Ascending aorta (tissue), 2 donors: ENCODE measurements at regions not wholly inside any gene's neighbourhood (a gene's known extent, or its start where the extent isn't known, plus 50 kb on each side); places are given as distances from the start of the nearest gene placed in this dataset.

Experiments
- DNase-seq, 2 donors: peaks; one replicate each; pipeline ENCODE4 v3.0.0-alpha.2; 2019; ENCODE audit warnings: low spot score in 2 of 2
- H3K27ac ChIP-seq, 2 donors: fragments of 200-600 bp; sonication (generic); one replicate each; pipeline ENCODE4 v1.5.1; 2016 to 2017; ENCODE audit warnings: mild to moderate bottlenecking in 1 of 2
- H3K27me3 ChIP-seq: fragments of 200-600 bp; sonication (generic); one replicate; pipeline ENCODE4 v1.5.1; 2017
- H3K36me3 ChIP-seq, 2 donors: fragments of 200-600 bp; sonication (generic); one replicate each; pipeline ENCODE4 v1.5.1; 2016
- H3K4me1 ChIP-seq, 2 donors: fragments of 200-600 bp; sonication (generic); one replicate each; pipeline ENCODE4 v1.5.1; 2016 to 2017; ENCODE audit warnings: mild to moderate bottlenecking in 1 of 2
- H3K4me3 ChIP-seq, 2 donors: fragments of 200-600 bp; sonication (generic); one replicate each; pipeline ENCODE4 v1.5.1; 2016 to 2017; ENCODE audit warnings: mild to moderate bottlenecking in 1 of 2
- H3K9me3 ChIP-seq, 2 donors: fragments of 200-600 bp; sonication (generic); one replicate each; pipeline ENCODE4 v1.5.1; 2016
- CTCF ChIP-seq, 3 experiments: fragments of 200-600 bp in 2 of 3; fragments of 450-650 bp in 1 of 3; sonication (generic) in 2 of 3; IDR thresholded peaks; one replicate each; pipeline ENCODE4 v1.5.1; 2016 to 2019; ENCODE audit warnings: antibody characterized with exemption in 3 of 3, mild to moderate bottlenecking in 1 of 3, moderate library complexity in 1 of 3
- intact Hi-C: fragments of 100-400 bp; cut with DNase I; formaldehyde crosslinking; loops from one replicate; pipeline ENCODE4 v1.15.1; 2023

- Histone ChIP-seq H3K36me3 (no peaks in the 10 kb centered on the region), H3K4me1 (no peaks in the 10 kb centered on the region), H3K27me3 (no peaks in the 10 kb centered on the region), H3K4me3 (no peak overlapping the region), H3K9me3 (no peaks in the 10 kb centered on the region), H3K27ac (no peak overlapping the region)
- TF ChIP-seq CTCF (IDR thresholded peaks at IDR 0.05) = no peak
- DNase-seq = no peak
- intact Hi-C loops = no loop called here
Measured at GRCh38 chr11:69394234-69394868, 87.1 kb upstream of the LINC01488 start.

GRCh38 chr11:69394869-69395246 lies 86.6 kb upstream of the LINC01488 start:
- Histone ChIP-seq H3K27ac (no peak overlapping the region), H3K9me3 (no peaks in the 10 kb centered on the region), H3K36me3 (no peaks in the 10 kb centered on the region), H3K4me1 (no peaks in the 10 kb centered on the region), H3K27me3 (no peaks in the 10 kb centered on the region), H3K4me3 (no peak overlapping the region)
- intact Hi-C loops = no loop called here
- no peak for TF ChIP-seq CTCF (IDR thresholded peaks at IDR 0.05)
- no peak for DNase-seq

GRCh38 chr11:69395287-69395686 lies 86.2 kb upstream of the LINC01488 start:
- intact Hi-C loops = no loop called here
- no peak for TF ChIP-seq CTCF (IDR thresholded peaks at IDR 0.05)
- H3K27me3 ChIP-seq = no peaks in the 10 kb centered on the region
- H3K27ac ChIP-seq = no peak overlapping the region
- no peak for DNase-seq
- no peaks in the 10 kb centered on the region for H3K36me3 ChIP-seq
- H3K4me3 ChIP-seq = no peak overlapping the region
- H3K4me1 ChIP-seq = no peaks in the 10 kb centered on the region
- H3K9me3 ChIP-seq = no peaks in the 10 kb centered on the region

- no peak for TF ChIP-seq CTCF (IDR thresholded peaks at IDR 0.05)
- Histone ChIP-seq H3K27me3 (no peaks in the 10 kb centered on the region), H3K4me1 (no peaks in the 10 kb centered on the region), H3K36me3 (no peaks in the 10 kb centered on the region), H3K27ac (no peak overlapping the region), H3K9me3 (no peaks in the 10 kb centered on the region), H3K4me3 (no peak overlapping the region)
- intact Hi-C loops = no loop called here
- no peak for DNase-seq
Measured at GRCh38 chr11:69396051-69396947, 85.2 kb upstream of the LINC01488 start.

GRCh38 chr11:69396948-69397307 lies 84.5 kb upstream of the LINC01488 start:
- intact Hi-C loops = no loop called here
- H3K4me3 ChIP-seq = no peak overlapping the region
- no peaks in the 10 kb centered on the region for H3K36me3 ChIP-seq
- H3K9me3 ChIP-seq = no peaks in the 10 kb centered on the region
- no peak for TF ChIP-seq CTCF (IDR thresholded peaks at IDR 0.05)
- H3K4me1 ChIP-seq = no peaks in the 10 kb centered on the region
- H3K27ac ChIP-seq = no peak overlapping the region
- no peaks in the 10 kb centered on the region for H3K27me3 ChIP-seq
- DNase-seq = no peak
